Body of pancreas (tissue), 4 donors: ENCODE measurements at regions not wholly inside any gene's neighbourhood (a gene's known extent, or its start where the extent isn't known, plus 50 kb on each side); places are given as distances from the start of the nearest gene placed in this dataset.

ENCODE experiments used
- ATAC-seq: fragments of 150-250 bp; one replicate; pipeline ENCODE4 v1.9.1; 2016
- DNase-seq, 4 donors: peaks; one replicate each; pipeline ENCODE4 v3.0.0-alpha.2; 2019
- H3K27ac ChIP-seq, 4 donors: fragments of 200-600 bp; sonication (generic); 1 replicate in 3 of 4; 2 replicates in 1 of 4; pipeline versions ENCODE4 v1.5.1 to v1.6.1; 2016 to 2019; ENCODE audit warnings: mild to moderate bottlenecking in 1 of 4, mixed read lengths in 1 of 4, moderate library complexity in 1 of 4
- H3K27me3 ChIP-seq, 2 donors: fragments of 200-600 bp; sonication (generic); one replicate each; pipeline ENCODE4 v1.6.0; 2016; ENCODE audit warnings: mild to moderate bottlenecking in 1 of 2
- H3K36me3 ChIP-seq, 2 donors: fragments of 200-600 bp; sonication (generic); replicated peaks in 1 of 2; 2 replicates each; pipeline ENCODE4 v1.5.1; 2016; ENCODE audit warnings: low read depth in 2 of 2; ENCODE audit not compliant: insufficient read depth in 1 of 2
- H3K4me1 ChIP-seq: fragments of 200-600 bp; sonication (generic); one replicate; pipeline ENCODE4 v1.6.0; 2016
- H3K4me3 ChIP-seq, 2 donors: fragments of 200-600 bp; sonication (generic); 1 replicate in 1 of 2; 2 replicates in 1 of 2; pipeline ENCODE4 v1.5.1; 2016 to 2019
- H3K9me3 ChIP-seq, 3 donors: fragments of 200-600 bp; sonication (generic); 1 replicate in 2 of 3; 2 replicates in 1 of 3; pipeline ENCODE4 v1.5.1; 2016
- POLR2A ChIP-seq, 3 donors: fragments of 450-650 bp; IDR thresholded peaks; one replicate each; pipeline ENCODE4 v1.6.1; 2016; ENCODE audit warnings: antibody characterized with exemption in 3 of 3, mild to moderate bottlenecking in 2 of 3
- WGBS, 2 donors: methylation state at CpG; one replicate each; pipeline ENCODE4 v1.1.5; 2017; 5-methylcytosine and 5-hydroxymethylcytosine counted together
- intact Hi-C: fragments of 100-400 bp; cut with DNase I; formaldehyde crosslinking; loops from one replicate; pipeline ENCODE4 v1.15.1; 2023
- TF ChIP-seq, protein P1 (sequence below), 7 experiments: fragments of 450-650 bp in 4 of 7; fragments of 200-600 bp in 3 of 7; sonication (generic) in 3 of 7; IDR thresholded peaks; one replicate each; pipeline ENCODE4 v1.5.1; 2016 to 2019; ENCODE audit warnings: antibody characterized with exemption in 7 of 7

DNA sequence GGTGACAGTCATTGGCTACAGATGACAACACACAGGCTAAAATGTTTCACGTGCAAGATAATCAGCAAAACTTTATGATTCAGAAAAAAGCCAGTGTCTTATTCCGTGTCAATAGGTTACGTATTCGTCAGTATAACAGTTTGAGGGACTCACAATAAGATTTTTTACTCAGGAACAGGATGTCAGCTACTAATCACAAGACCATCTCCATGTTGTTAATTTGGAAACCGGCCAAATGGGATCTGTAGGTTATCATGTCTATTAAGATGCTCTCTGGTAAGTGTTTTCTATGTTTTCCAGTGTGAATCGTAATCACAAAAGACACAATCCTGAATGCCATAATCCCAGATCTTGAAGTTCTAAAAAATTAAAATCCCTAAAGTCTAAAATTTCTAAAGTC lies 197.3 kb downstream of the ETV1 start:
- DNase-seq (no peak), ATAC-seq (no peak)
- Histone ChIP-seq H3K36me3 (no peaks in the 10 kb centered on the region), H3K4me1 (no peaks in the 10 kb centered on the region), H3K27ac (no peak overlapping the region), H3K4me3 (no peak overlapping the region), H3K9me3 (no peaks in the 10 kb centered on the region), H3K27me3 (no peaks in the 10 kb centered on the region)
- 63 to 68% methylated on average over 6 of the region's 6 CpGs for WGBS, 2 donors
- intact Hi-C loops: no loop called here
- TF ChIP-seq, protein P1, sequence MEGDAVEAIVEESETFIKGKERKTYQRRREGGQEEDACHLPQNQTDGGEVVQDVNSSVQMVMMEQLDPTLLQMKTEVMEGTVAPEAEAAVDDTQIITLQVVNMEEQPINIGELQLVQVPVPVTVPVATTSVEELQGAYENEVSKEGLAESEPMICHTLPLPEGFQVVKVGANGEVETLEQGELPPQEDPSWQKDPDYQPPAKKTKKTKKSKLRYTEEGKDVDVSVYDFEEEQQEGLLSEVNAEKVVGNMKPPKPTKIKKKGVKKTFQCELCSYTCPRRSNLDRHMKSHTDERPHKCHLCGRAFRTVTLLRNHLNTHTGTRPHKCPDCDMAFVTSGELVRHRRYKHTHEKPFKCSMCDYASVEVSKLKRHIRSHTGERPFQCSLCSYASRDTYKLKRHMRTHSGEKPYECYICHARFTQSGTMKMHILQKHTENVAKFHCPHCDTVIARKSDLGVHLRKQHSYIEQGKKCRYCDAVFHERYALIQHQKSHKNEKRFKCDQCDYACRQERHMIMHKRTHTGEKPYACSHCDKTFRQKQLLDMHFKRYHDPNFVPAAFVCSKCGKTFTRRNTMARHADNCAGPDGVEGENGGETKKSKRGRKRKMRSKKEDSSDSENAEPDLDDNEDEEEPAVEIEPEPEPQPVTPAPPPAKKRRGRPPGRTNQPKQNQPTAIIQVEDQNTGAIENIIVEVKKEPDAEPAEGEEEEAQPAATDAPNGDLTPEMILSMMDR (IDR thresholded peaks at IDR 0.05): no peak
- no peak for TF ChIP-seq POLR2A (IDR thresholded peaks at IDR 0.05)

DNA sequence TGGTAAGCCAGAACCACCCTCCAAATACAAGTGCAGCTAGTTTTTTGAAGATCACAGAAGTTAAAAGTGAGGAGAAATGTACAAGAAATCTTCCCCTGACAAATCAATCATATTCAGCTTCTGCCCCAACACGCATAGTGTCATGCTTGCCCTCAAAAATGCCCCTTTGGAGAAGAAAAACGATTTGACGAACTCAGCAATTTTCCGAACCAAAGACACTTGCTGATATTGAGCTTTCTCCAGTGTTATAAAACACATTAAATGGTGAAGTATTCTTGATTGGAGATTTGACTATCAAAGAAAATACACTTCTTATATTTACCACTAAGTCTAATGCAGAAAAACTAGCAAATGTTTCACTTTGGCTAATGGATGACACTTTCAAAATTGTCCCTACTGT lies 195.5 kb downstream of the ETV1 start:
- ATAC-seq (no peak), DNase-seq (no peak)
- Histone ChIP-seq H3K9me3 (no peaks in the 10 kb centered on the region), H3K36me3 (no peaks in the 10 kb centered on the region), H3K4me3 (no peak overlapping the region), H3K27ac (no peak overlapping the region), H3K4me1 (no peaks in the 10 kb centered on the region), H3K27me3 (no peaks in the 10 kb centered on the region)
- TF ChIP-seq POLR2A (IDR thresholded peaks at IDR 0.05): no peak
- TF ChIP-seq, protein P1 (IDR thresholded peaks at IDR 0.05): no peak
- intact Hi-C loops: no loop called here
- 64 to 65% methylated on average over 4 of the region's 4 CpGs for WGBS, 2 donors

DNA sequence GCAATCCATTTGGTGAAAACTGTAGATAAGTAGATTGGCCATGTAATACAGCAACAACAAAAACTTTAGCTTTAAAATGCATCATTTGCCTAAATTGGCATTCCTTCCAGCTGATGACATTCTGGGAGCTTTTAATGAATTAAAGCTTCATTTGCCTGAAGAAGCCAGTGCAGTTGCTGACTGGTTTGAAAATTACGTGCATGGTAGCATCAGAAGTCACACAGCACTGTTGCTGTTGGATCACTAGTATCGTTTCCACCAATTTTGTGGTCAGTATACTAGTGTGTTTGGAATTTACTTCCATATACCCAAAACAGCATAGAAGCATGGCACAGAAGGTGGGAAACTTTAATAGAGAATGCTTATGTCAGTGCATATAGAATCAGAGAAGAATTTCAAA lies 194.9 kb downstream of the ETV1 start:
- 79 to 80% methylated on average over 2 of the region's 2 CpGs for WGBS, 2 donors
- DNase-seq (no peak), ATAC-seq (no peak)
- no peak overlapping the region for H3K4me3 ChIP-seq
- no peaks in the 10 kb centered on the region for H3K27me3 ChIP-seq
- H3K36me3 ChIP-seq: no peaks in the 10 kb centered on the region
- intact Hi-C loops: no loop called here
- H3K4me1 ChIP-seq: no peaks in the 10 kb centered on the region
- no peaks in the 10 kb centered on the region for H3K9me3 ChIP-seq
- no peak for TF ChIP-seq POLR2A (IDR thresholded peaks at IDR 0.05)
- TF ChIP-seq, protein P1 (IDR thresholded peaks at IDR 0.05): no peak
- no peak overlapping the region for H3K27ac ChIP-seq

DNA sequence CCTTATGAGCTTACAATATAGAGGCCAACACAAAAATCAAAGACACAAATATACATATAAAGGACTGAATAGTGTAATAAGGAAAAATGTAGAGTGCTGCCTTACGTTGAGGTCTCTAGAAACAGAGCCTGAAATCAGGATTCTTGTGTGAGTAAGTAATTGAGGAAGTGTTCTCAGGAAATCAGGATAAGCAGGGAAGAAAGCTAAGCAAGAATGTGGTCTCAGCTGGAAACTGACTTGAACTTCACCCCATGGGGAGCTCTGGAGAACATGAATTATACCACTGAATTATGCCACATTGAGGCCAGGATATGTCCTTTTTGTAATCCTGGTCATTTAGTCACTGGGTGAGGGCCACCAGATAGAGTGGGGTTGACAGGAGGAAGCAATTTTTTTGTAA lies 191.9 kb downstream of the ETV1 start:
- Histone ChIP-seq H3K36me3 (no peaks in the 10 kb centered on the region), H3K27ac (no peak overlapping the region), H3K4me3 (no peak overlapping the region), H3K9me3 (no peaks in the 10 kb centered on the region), H3K27me3 (no peaks in the 10 kb centered on the region), H3K4me1 (no peaks in the 10 kb centered on the region)
- ATAC-seq (no peak), DNase-seq (no peak)
- TF ChIP-seq, protein P1 (IDR thresholded peaks at IDR 0.05): no peak
- no peak for TF ChIP-seq POLR2A (IDR thresholded peaks at IDR 0.05)
- intact Hi-C loops: no loop called here
- 39 to 65% methylated on average over 1 of the region's 1 CpG for WGBS, 2 donors

DNA sequence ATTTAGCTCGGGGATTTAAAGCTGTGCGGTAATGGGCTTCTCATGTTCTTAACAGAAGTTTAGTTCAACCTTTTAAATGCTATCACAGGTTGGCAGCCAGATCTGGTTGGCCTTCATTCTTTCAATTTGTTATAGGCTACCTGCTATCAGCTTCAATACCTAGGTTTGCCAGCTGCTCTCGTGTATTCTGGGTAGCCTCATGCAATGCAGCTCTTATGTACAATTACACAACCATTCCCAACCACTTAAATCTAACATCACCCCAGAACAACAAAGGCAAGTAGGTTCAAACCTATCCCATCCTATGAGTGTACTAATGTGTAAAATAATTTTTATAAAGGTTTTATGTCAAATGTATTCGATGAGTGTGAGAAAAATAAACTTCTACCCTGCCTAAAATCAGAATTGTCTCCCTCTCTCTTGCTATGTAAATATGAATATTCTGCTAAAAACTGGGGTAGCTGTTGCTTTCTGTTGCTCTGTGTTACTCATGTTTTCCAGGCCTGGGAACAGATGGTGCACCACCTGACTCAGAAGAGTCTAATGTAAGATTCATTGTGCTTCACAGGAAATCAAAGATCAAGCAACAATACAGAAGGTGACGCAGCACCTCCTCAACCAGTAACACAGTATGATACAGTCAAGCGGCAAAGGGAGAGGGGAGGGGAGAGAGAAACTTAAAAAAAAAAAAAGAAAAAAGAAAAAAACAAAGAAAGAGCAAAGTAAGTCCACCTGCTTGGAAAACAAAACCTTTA lies 188.6 kb downstream of the ETV1 start:
- no peak for ATAC-seq
- intact Hi-C loops: no loop called here
- Histone ChIP-seq H3K4me1 (no peaks in the 10 kb centered on the region), H3K9me3 (no peaks in the 10 kb centered on the region), H3K27me3 (no peaks in the 10 kb centered on the region), H3K36me3 (no peaks in the 10 kb centered on the region), H3K4me3 (no peak overlapping the region), H3K27ac (no peak overlapping the region)
- WGBS, 2 donors: 43 to 47% methylated on average over 6 of the region's 6 CpGs
- DNase-seq: peak in 2 of 4 donors; percentile 8 to 22
- TF ChIP-seq, protein P1 (IDR thresholded peaks at IDR 0.05): no peak
- no peak for TF ChIP-seq POLR2A (IDR thresholded peaks at IDR 0.05)
